ENCODE measurements at regions not wholly inside any gene's neighbourhood (a gene's known extent, or its start where the extent isn't known, plus 50 kb on each side); places are given as distances from the start of the nearest gene placed in this dataset.

DNA sequence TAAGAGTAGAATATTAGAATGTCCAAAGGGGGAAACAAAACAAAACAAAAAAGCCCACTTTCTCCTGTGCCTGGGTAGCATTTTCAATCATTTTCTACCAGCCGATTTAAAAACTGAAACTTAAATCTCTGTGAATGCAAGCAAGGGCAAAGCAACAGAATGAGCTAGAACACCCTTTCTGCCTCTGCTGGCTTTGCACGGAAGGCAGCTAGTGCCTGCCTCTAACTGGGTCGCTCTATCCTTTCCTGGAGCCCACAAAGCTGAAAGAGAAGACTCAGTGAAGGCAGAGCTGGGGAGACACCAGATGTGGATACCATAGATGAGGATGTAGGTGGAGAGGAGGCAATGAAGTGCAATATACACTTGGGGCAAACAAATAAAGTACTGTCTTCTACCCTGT, 248.9 kb upstream of the TTC29 start:
- no peak for FAIRE-seq
- DNase-seq = no peak
- H3K27ac ChIP-seq = no peak overlapping the region

DNA sequence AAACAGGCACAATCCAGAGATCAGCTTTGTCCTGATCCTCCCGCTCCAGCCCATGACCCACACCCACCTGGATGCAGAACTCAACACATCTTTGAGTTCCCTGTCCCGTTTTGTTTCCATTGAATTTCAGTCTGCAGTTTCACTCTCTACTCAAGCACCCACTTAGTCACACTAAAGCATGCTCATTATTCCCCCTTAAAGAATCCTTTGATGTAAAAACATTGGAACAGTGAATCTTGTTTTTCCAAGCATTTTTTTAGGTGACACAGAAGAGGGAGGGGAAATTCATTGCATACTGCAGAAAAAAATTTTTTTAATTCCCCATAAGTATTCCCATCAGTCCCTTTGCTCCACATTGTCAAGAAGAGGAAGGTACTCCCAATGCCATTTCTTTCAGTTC, 249.7 kb upstream of the TTC29 start:
- intact Hi-C loops (cut with DNase I) = no loop called here
- Histone ChIP-seq H3K4me1 (no peaks in the 10 kb centered on the region), H3K36me3 (no peaks in the 10 kb centered on the region), H3K27me3 (peaks cover 0 to 6% (median 0%) of the 10 kb centered on the region in 4 donors), H3K9me3 (no peaks in the 10 kb centered on the region), H3K4me3 (no peak overlapping the region), H3K27ac (no peak overlapping the region)
- FAIRE-seq (no peak), DNase-seq (no peak), ATAC-seq (no peak)
- 71 to 74% methylated on average over 2 of the region's 2 CpGs for WGBS, 2 donors
- TF ChIP-seq, protein P1, sequence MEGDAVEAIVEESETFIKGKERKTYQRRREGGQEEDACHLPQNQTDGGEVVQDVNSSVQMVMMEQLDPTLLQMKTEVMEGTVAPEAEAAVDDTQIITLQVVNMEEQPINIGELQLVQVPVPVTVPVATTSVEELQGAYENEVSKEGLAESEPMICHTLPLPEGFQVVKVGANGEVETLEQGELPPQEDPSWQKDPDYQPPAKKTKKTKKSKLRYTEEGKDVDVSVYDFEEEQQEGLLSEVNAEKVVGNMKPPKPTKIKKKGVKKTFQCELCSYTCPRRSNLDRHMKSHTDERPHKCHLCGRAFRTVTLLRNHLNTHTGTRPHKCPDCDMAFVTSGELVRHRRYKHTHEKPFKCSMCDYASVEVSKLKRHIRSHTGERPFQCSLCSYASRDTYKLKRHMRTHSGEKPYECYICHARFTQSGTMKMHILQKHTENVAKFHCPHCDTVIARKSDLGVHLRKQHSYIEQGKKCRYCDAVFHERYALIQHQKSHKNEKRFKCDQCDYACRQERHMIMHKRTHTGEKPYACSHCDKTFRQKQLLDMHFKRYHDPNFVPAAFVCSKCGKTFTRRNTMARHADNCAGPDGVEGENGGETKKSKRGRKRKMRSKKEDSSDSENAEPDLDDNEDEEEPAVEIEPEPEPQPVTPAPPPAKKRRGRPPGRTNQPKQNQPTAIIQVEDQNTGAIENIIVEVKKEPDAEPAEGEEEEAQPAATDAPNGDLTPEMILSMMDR (IDR thresholded peaks at IDR 0.05) = no peak

More for the DNA sequence above, 248.9 kb upstream of the TTC29 start:
- no peaks in the 10 kb centered on the region for H3K36me3 ChIP-seq
- no peaks in the 10 kb centered on the region for H3K9me3 ChIP-seq
- H3K4me1 ChIP-seq = no peaks in the 10 kb centered on the region
- ATAC-seq = no peak
- TF ChIP-seq, protein P1 (IDR thresholded peaks at IDR 0.05) = no peak
- intact Hi-C loops (cut with DNase I) = no loop called here
- whole genome bisulfite sequencing, 2 donors = 49 to 76% methylated on average over 3 of the region's 3 CpGs
- no peak overlapping the region for H3K4me3 ChIP-seq
- peaks cover 0 to 6% (median 0%) of the 10 kb centered on the region in 4 donors for H3K27me3 ChIP-seq

DNA sequence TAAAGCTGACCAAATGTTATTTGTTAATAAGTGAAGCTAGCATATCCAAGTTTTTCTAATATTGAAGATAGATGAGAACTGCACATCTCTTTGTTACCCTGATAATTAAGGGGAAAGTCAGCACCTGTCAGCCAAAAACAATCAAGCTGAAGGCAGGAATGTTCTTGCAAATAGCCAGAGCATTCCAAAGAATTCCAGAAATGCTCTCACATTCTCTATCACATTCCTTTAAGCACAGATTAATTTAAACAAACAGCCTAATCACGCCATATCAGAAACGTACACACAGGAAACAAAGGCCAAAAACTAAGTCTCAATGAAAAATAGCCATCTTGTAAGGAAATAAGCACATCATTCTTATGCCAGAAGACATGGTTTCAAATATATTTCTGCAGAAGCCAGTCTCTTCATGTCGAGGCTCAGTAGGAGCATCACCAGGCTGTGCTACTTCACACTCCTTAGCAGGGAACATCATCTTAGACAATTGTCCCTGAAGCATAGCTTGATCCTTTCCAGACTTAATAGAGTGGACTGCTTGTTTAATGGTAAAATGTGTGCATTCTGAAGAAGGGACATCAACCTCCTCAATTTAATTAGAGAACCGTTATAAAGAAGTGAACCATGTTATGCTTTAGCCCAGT, 252.9 kb upstream of the TTC29 start:
- H3K36me3 ChIP-seq = no peaks in the 10 kb centered on the region
- no peak overlapping the region for H3K27ac ChIP-seq
- H3K4me3 ChIP-seq = no peak overlapping the region
- FAIRE-seq = no peak
- no peak for DNase-seq
- 14 to 17% methylated on average over 4 of the region's 4 CpGs for WGBS, 2 donors
- intact Hi-C loops (cut with DNase I) = no loop called here
- H3K4me1 ChIP-seq = no peaks in the 10 kb centered on the region
- peaks cover 0 to 6% (median 0%) of the 10 kb centered on the region in 4 donors for H3K27me3 ChIP-seq
- no peak for ATAC-seq
- TF ChIP-seq, protein P1 (IDR thresholded peaks at IDR 0.05) = no peak
- no peaks in the 10 kb centered on the region for H3K9me3 ChIP-seq

DNA sequence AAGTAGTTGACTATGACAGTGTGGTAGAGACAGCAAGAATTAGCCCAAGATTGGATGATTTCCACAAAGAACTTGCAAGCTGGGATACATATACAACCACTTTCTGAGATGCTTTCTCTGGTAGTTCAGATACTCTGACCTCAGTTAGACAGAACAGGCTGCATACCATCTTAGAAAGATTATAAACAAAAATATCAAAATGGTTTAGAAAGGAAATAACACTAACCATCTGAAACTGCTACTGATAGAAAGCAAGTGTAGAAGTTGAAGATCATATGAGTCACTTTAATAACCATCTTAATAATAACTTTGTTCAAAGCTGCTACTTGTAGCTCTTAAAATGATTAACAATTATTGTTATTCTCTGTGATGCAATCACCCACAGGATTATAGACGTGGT, 255.4 kb upstream of the TTC29 start:
- no peak for DNase-seq
- intact Hi-C loops (cut with DNase I) = no loop called here
- no peak for FAIRE-seq
- H3K4me1 ChIP-seq = no peaks in the 10 kb centered on the region
- peaks cover 0 to 6% (median 2%) of the 10 kb centered on the region in 4 donors for H3K27me3 ChIP-seq
- TF ChIP-seq, protein P1 (IDR thresholded peaks at IDR 0.05) = no peak
- ATAC-seq = no peak
- 19 to 43% methylated on average over 1 of the region's 1 CpG for WGBS, 2 donors
- H3K36me3 ChIP-seq = no peaks in the 10 kb centered on the region
- H3K27ac ChIP-seq = no peak overlapping the region
- no peaks in the 10 kb centered on the region for H3K9me3 ChIP-seq
- H3K4me3 ChIP-seq = no peak overlapping the region

DNA sequence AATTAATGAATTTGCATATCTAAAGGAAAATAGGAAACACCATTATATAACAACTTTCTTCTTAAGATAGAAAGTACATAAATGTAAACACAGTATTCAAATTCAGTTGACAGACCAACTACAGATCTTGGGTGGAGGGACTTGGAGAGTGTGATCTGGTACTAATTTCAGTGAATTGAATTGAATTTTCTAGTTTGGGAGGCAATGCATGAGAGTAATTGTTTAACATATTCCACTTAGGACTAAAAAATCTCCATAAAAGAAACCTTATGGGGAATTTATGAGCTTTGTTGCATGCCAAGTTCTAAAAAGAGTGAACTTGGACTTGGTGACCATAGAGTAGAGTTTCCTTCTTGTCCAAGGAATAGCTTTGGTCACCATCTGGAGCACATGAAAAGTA, 261.1 kb upstream of the TTC29 start:
- no peak for ATAC-seq
- Histone ChIP-seq H3K36me3 (no peaks in the 10 kb centered on the region), H3K4me3 (no peak overlapping the region), H3K9me3 (no peaks in the 10 kb centered on the region), H3K27me3 (peaks cover 0 to 4% (median 0%) of the 10 kb centered on the region in 4 donors), H3K27ac (no peak overlapping the region), H3K4me1 (no peaks in the 10 kb centered on the region)
- FAIRE-seq = no peak
- DNase-seq = no peak
- TF ChIP-seq, protein P1 (IDR thresholded peaks at IDR 0.05) = no peak
- intact Hi-C loops (cut with DNase I) = no loop called here

All from pancreas (tissue), 10 donors.